GM10248 (cell line): ENCODE measurements at regions not wholly inside any gene's neighbourhood (a gene's known extent, or its start where the extent isn't known, plus 50 kb on each side); places are given as distances from the start of the nearest gene placed in this dataset.

Experiments used
- CTCF ChIA-PET: fragments of 300-600 bp; sonication (Branson Sonifier 250); formaldehyde crosslinking; extraction: SDS; loops from one replicate; lab custom pipeline; 2021; ENCODE audit warnings: antibody characterized with exemption; lab: Yijun Ruan, JAX
- POLR2A ChIA-PET: fragments of 350-650 bp; sonication (Branson Sonifier 250); formaldehyde crosslinking; extraction: SDS; loops from one replicate; lab custom pipeline; 2020; ENCODE audit warnings: antibody characterized with exemption; lab: Yijun Ruan, JAX
- DNase-seq: peaks from one replicate; pipeline ENCODE4 v3.0.0; 2012; ENCODE audit errors: extremely low spot score
- TF ChIP-seq, protein P1 (sequence below): IDR thresholded peaks from 2 replicates; pipeline ENCODE4 v1.5.1; 2012; ENCODE audit warnings: mild to moderate bottlenecking, low read depth; ENCODE audit errors: extremely low read depth, missing control alignments, control extremely low read depth

GRCh38 chr12:46667551-46667950, 158.2 kb downstream of the SLC38A4 start:
- ChIA-PET CTCF (interaction anchor here (1.1 to 1.4 kb wide), 2 partner anchors 9 to 18 kb away, joined by 4 to 5 read pairs; no protein-coding TSS in a partner anchor), POLR2A (no interaction called here)
- TF ChIP-seq, protein P1, sequence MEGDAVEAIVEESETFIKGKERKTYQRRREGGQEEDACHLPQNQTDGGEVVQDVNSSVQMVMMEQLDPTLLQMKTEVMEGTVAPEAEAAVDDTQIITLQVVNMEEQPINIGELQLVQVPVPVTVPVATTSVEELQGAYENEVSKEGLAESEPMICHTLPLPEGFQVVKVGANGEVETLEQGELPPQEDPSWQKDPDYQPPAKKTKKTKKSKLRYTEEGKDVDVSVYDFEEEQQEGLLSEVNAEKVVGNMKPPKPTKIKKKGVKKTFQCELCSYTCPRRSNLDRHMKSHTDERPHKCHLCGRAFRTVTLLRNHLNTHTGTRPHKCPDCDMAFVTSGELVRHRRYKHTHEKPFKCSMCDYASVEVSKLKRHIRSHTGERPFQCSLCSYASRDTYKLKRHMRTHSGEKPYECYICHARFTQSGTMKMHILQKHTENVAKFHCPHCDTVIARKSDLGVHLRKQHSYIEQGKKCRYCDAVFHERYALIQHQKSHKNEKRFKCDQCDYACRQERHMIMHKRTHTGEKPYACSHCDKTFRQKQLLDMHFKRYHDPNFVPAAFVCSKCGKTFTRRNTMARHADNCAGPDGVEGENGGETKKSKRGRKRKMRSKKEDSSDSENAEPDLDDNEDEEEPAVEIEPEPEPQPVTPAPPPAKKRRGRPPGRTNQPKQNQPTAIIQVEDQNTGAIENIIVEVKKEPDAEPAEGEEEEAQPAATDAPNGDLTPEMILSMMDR: no peak
- no peak for DNase-seq

DNA sequence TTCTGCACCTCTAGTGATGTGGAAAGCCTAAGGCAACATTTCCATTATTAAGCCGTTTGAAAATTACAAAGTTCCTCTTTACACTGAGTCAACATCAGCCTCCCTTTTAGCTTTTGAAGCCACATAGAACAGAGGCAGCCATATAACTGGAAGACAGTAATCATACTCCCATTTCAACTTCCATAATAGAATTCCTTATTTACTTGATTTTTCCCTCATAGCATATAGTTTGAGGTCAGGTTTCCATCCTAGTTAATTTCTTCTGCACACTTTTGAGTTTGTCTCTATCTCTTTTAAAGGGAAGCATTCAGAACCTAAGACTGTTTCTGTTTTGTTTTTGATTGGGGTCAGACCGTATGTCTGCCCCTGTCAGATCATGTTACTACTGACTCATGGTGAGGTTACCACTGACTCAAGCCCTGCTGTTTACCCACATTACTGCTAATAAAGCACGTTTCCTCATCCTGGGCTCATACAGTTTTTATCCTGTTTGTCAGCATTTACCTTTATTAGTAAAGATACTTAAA, 161.0 kb downstream of the SLC38A4 start:
- TF ChIP-seq, protein P1: no peak
- POLR2A ChIA-PET: no interaction called here

DNA sequence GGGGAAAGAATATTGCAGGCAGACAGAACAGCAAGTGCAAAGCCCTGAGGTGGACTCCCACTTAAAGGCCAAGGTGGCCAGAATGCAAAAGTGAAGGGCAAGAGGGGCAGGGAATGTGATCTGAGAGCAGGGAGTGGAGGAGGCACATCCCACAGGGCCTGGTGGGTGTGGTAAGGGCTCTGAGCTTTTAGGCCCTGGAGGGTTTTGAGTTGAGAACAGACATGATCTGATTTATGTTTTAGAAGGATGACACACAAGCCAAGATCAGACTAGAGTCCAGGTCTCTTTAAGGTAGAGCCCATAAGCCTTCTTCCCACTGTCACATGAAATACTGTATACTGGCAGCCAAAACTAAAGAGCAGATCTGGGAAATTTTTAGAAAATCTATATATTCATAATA, 162.5 kb downstream of the SLC38A4 start:
- POLR2A ChIA-PET: no interaction called here
- no peak for DNase-seq
- TF ChIP-seq, protein P1: no peak
- CTCF ChIA-PET: interaction anchor here (1.7 kb wide), 1 partner anchor 12 kb away, joined by 6 read pairs; no protein-coding TSS in a partner anchor

More for the DNA sequence above, 161.0 kb downstream of the SLC38A4 start:
- CTCF ChIA-PET: interaction anchor here (0.6 to 1.7 kb wide), 2 partner anchors 10 to 540 kb away, joined by 3 to 6 read pairs; no protein-coding TSS in a partner anchor
- DNase-seq: peak; percentile 29

DNA sequence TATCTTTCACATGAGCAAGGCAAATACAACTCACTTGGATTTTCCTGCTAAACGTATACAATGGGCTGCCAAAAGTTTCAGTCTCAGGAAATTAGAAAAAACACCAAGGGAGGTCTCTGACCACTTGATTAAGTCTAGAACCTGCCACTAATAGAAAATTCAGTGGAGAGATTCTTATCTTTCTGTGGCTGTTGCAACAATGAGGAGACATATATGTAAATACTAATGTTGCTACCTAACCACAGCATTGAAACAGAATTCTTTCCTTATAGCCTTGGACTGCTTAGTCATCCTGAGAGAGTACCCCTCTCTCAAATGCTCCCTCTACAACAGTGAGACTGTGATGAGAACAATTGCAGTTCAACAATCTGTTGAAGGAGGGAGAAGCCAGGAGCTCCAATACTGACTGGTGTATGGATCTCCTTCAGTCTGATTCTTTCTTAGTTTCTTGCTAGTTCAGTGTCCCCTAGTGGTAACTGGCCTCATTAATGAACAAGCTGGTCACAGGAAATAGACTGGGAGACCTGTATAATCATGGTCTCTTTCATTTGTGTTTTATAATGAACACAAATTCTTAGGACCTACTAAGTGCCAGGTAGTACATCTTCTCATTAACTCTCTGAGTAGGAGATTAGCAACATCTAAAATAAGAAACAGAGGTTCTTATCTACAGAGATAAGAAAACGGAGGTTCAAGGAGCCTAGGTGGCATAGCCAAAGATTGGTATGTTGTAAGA, 164.5 kb downstream of the SLC38A4 start:
- ChIA-PET POLR2A (no interaction called here), CTCF (interaction anchor here (0.6 to 2.0 kb wide), 13 partner anchors 9 to 670 kb away, joined by 3 to 9 read pairs (median 3); no protein-coding TSS in a partner anchor)
- TF ChIP-seq, protein P1: peak; percentile 81
- DNase-seq: peak; percentile 40

DNA sequence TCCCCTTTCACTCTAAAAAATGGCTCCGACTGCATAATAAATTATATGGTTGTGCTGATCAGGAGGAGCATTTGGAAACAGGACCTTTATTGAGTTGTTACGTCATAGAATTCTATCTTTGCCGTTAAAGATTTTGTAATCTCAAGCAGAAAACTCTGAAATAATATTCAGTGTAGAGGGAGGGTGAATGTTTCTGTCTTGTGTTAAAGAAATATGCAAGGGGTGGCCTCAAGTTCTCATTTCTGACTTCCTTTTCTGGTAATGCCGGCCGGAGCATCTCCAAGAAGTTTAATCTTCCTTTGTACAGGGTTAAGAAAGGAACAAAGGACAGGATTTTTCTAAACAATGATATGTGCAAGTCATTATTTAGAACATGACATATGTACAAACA, 165.1 kb downstream of the SLC38A4 start:
- DNase-seq: no peak
- CTCF ChIA-PET: interaction anchor here (0.6 to 2.0 kb wide), 13 partner anchors 9 to 670 kb away, joined by 3 to 9 read pairs (median 3); no protein-coding TSS in a partner anchor
- TF ChIP-seq, protein P1: no peak
- POLR2A ChIA-PET: no interaction called here

DNA sequence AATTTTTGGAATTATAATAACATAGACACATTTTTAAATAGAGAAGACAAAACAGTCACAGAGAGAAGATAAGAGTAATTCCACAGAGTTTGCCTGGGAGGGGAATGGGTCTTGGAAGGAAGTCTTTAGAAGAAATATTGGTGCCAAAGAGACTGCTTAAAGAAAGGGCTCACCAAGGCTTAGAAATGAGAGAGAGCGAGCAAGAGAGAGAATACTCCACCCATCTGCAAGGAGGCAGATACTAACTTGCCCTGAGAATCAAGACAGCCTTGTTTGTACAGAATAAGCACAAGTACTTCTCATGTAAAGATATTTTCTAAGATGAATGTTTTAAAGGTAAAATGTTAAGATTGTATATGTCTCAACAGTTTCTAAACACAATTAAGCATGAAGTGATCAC, 165.5 kb downstream of the SLC38A4 start:
- POLR2A ChIA-PET: no interaction called here
- CTCF ChIA-PET: no interaction called here
- no peak for DNase-seq
- TF ChIP-seq, protein P1: no peak
